A172 (cell line): ENCODE measurements at regions not wholly inside any gene's neighbourhood (a gene's known extent, or its start where the extent isn't known, plus 50 kb on each side); places are given as distances from the start of the nearest gene placed in this dataset.
"Not testable (repeated sequence)": the region's sequence is repeated elsewhere in the genome, so short reads cannot be mapped to it uniquely, and the experiment has no call there.

Source experiments
- DNase-seq: peaks from one replicate; pipeline ENCODE4 v3.0.0-alpha.2; 2015; ENCODE audit warnings: low spot score

DNA sequence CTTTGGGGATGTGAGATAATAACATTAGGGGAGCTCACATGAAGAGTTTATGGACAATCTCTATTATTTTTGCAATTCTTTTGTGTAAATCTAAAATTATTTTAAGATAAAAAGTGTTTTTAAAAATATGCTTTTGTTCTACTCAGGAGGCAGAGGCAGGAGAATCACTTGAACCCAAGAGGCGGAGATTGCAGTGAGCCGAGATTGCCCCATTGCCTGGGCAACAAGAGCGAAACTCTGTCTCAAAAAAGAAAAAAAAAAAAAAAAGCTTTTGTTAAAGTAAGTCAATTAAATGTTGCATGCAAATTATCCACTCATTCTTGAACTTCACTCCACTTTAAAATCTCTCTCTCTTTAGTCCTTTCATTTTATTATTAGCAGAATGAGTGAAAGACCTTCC, 193.3 kb upstream of the IRS2 start:
- not testable (repeated sequence) for DNase-seq

- no peak for DNase-seq
Measured at GRCh38 chr13:109979228-109979627, 192.8 kb upstream of the IRS2 start.

DNA sequence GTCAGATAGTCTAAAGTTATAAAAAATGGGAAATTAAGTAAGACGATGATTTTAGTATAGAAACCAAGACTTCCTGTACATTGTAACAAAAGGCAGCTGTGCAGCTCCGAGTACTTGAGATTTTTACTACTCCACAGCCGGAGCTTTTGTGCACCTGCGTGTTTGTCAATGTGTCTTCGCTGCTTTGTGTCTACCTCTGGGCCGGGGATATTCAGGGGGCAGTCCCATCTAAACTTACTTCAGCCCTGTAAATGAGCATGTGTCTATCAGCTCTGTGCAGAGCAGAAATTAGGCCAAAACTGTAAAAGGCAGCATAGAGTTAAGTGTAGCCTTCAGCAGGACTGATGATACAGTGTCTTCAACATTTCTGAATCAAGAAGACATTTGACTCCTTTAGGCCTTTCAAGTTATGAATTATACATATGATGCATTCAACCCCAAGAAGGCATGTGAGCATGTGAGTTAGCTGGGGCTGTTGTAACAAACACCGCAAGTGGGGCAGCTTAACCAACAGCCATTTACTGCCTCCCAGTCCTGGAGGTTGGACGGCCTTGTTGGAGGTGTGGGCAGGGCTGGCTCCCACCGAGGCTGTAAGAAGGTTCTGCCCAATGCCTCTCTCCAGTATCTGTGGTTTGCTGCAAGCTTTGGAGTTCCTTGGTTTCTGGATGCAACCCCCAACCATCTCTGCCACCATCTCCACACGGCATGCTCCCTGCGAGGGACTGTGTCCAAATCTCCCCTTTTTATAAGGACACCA, 191.0 kb upstream of the IRS2 start:
- DNase-seq, result no peak

DNA sequence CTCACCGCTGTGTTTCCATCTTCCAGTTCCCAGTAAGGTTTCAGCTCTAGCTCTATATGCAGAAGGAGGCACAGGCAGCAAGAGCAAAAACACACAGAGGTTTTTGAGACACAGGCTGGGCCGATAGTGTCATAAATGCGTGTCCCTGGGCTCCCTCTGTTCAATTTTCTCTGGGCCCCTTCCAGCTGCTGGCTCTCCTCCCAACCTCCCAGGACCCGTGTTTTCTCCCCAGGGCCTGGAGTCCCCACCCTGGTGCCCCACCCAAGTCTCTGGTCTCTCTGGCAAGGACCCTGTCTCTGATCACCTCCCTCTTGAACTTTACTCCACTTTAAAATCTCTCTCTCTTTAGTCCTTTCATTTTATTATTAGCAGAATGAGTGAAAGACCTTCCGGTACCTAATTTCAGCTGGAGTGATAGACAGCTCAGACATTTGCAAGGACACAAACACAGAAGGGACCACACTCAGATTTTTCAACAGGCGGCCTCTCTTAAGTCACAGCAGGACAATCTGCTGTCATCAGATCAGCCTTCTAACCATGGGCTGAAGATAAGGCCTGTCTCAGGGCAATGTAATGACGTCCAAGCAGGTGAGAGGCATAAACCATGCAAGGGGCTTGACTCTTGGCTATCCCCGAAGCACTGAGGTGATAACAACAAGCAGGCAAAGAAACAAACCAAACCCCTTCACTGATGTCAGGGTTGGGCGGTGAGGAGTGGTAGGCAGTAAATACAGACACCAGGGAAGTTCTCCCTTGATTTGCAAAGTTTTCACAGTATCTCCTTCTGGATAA, 190.0 kb upstream of the IRS2 start:
- no peak for DNase-seq

DNA sequence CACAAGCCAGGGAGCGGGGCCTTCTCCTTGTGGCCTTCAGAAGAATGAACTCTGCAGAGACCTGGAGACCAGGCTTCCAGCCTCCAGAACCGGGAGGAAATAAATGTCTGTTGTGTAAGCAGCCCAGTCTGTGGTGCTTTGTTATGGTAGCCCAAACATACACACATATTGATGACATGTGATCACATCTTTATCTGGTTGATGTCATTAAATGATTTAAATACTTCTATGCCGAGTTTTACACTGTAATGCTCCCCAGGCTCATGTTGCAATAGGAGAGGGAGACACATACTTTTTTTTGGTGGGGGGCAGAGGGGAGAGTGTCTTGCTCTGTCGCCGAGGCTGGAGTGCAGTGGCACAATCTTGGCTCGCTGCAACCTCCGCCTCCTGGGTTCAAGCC, 188.0 kb upstream of the IRS2 start:
- DNase-seq, result no peak

- DNase-seq, result no peak
Measured at GRCh38 chr13:109973279-109973678, 186.9 kb upstream of the IRS2 start.

- DNase-seq, result no peak
Measured at GRCh38 chr13:109971456-109972090, 185.2 kb upstream of the IRS2 start.

DNA sequence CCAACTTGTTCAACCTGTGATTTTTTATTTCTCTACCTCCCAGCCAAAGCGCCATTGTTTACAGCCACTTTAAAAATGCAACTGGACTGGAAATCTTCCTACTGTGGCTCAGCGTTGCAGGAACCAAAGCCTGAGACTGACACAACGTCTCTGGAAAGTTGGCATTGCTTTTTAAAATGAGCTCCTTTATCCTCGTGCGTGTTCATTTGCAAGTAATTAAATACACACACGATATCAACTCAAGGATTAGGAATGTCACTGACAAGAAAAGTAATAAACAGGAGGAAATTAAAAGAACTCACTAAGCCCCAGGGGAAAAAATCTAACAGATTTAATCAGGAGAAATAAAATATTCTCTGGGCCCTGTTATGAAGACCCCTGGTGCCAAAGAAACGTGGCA, 184.6 kb upstream of the IRS2 start:
- DNase-seq, result no peak

DNA sequence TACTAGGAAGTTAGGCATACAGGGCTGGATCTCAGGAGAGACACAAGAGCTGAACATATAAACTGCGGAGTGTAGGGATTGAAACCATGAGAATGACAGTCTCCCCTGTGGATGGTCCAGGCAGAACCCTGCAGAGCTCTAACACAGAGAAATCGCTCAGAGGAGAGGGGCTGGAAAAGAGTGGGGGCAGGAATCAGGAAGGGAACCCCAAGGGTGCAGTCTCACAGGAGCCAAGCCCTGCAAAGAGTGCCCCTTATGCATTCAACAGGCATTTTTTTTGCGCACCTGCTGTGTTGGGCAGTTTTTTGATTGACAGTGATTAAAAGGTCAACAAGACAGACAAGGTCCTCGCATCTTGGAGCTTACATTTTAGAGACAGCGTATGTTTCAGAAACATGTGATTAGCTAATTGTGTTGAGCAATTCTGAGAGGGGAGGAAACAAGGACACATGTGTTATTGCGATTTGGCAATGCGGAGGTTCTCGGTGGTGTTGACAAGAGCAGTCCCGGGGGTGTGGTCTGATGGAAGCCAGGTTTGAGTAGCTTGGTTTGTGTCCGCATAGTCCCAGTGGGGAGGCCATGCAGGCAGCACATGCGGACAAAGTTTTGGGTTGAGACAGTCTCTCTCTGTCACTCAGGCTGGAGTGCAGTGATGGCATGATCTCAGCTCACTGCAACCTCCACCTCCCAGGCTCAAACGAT, 182.6 kb upstream of the IRS2 start:
- no peak for DNase-seq

DNA sequence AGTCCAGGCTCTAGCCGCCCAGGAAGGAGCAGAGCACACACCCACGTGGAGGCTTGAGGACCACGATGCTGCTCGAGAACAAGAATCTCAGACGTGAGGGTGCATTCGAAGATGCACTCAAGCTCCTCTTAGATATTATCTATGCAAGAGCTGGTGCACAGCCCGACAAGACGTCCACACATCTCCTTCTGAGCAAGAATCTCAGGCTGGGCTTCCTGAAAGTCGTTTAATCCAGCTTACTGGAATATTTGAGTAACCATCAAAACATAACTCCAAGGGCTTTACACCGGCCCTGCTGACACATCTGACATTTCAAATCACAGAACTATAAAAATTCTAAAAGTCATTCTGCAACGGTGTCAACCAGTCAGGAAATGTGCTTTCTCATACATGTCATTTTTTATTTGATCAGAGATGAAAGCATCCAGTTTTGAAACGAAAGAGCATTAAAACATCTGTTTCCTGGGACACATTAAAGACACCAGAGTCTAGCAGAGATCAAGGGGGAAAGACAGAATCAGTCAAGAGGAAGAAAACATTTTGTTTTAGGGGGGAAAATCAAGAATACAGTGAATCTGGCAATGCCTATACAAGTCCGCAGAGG, 177.7 kb upstream of the IRS2 start:
- no peak for DNase-seq

DNA sequence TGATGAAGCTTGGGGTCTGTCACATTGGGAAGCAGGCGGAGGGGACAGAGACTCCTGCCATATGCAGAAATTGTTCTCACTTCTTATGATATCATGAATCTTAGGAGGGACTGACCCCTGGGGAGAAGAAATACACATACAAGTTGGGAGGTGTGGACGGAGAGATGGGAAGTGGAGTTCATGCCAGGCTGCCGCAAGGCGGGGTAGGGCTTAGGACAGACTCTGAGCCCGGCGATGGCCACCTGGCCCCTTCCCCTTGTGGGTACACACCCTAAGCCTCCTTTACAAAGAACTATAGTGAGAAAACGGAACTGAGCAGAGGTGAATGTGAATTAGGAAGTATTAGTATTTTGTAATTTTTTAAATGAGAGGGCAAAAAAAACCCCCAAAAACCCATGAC, 177.0 kb upstream of the IRS2 start:
- DNase-seq, result no peak

DNA sequence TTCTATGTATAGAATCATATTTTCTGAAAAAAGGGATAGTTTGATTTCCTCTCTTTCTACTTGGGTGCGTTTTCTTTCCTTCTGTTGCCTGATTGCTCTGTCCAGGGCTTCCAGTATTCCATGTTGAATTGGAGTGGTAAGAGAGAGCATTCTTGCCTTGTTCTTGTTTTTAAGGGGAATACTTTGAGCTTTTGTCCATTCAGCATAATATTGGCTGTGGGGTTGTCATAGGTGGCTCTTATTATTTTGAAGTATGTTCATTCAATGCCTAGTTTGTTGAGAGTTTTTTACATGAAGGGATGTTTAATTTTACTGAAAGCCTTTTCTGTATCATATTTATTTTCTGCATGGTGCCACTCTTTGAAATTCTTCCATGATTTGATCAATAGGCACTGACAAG, 173.5 kb upstream of the IRS2 start:
- no peak for DNase-seq

DNA sequence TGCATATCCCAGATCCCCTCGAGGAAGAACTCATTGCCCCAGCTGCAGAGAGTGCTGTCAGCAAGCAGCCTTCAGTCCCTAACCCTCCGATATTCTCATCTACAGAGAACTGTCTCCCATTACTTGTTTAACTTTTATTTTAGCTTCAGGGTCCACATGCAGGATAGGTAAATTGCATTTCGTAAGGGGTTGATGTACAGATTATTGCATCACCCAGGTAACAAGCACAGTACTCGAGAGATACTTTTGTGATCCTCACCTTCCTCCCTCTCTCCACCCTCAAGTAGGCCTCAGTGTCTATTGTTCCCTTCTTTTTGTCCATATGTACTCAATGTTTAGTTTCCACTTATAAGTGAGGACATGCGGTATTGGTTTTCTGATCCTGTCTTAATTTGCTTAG, 171.5 kb upstream of the IRS2 start:
- DNase-seq, result no peak

GRCh38 chr13:109955598-109955997, 169.2 kb upstream of the IRS2 start:
- no peak for DNase-seq

DNA sequence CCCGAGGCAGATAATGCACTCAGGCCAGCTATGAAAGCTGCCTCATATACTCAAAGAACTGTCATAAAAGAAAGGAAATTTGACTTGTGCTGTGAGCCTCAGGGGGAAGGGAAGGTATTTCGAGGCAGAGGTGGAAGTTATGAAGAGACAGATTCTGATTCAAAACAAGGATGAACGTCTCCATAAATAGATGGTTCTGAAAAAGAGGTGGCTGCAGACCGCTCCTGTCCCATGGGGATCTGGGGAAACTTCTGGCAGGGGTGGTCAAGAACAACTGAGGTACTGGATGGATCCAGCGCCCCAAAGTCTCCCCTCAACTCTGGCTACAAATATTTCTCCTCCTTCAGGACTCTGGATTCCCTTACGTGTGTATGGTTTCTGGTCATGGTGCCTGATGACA, 168.1 kb upstream of the IRS2 start:
- DNase-seq, result no peak

GRCh38 chr13:109951491-109951890, 165.1 kb upstream of the IRS2 start:
- DNase-seq, result no peak

DNA sequence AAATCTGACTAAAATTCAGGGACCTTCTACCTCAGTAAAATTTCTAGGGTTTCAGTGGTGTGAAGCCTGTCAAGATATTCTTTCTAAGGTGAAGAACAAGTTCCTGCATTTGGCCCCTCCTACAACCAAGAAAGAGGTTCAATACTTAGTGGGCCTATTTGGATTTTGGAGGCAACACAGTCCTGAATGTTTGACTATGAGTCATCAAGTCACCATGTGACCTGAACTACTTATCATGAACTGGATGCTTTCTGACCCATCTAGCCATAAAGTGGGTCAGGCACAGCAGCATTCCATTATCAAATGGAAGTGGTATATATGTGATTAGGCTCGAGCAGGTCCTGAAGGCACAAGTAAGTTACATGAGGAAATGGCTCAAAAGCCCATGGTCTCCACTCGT, 163.0 kb upstream of the IRS2 start:
- peak; percentile 20 for DNase-seq

- DNase-seq, result no peak
Measured at GRCh38 chr13:109947006-109947405, 160.6 kb upstream of the IRS2 start.

GRCh38 chr13:109945206-109945960, 159.0 kb upstream of the IRS2 start:
- peak; percentile 78 for DNase-seq

- no peak for DNase-seq
Measured at GRCh38 chr13:109941951-109942350, 155.6 kb upstream of the IRS2 start.

DNA sequence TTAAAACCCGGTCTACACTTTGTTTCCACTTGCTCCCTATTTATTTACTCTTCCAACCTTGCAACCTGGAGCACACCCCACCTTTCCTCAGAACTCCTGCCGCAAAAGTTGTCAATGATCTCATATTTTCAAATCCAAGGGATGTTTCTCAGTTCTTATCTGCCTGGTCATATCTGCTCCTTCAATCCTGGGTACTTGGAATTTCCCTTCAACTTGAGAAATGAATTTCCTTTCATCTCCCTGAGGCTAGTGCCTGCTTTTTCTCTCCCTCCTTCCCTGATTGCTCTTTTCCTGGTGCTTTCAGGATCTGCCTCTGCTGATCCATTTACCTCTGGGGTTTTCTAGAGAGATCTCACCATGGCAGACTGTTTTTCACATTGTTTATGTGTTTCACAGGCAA, 154.8 kb upstream of the IRS2 start:
- peak; percentile 21 for DNase-seq
